Neural progenitor cell (in vitro differentiated cells): ENCODE measurements at regions not wholly inside any gene's neighbourhood (a gene's known extent, or its start where the extent isn't known, plus 50 kb on each side); places are given as distances from the start of the nearest gene placed in this dataset.

ENCODE experiments used
- CTCF ChIP-seq: fragments of 200-600 bp; sonication (generic); IDR thresholded peaks from 2 replicates; pipeline ENCODE4 v1.5.1; 2017; ENCODE audit warnings: antibody characterized with exemption, mild to moderate bottlenecking
- EZH2 ChIP-seq: fragments of 200-600 bp; sonication (generic); IDR thresholded peaks from 2 replicates; pipeline ENCODE4 v1.6.1; 2017; ENCODE audit warnings: antibody characterized with exemption, mild to moderate bottlenecking, moderate library complexity
- EZH2phosphoT487 ChIP-seq: fragments of 200-600 bp; sonication (generic); IDR thresholded peaks from 2 replicates; pipeline ENCODE4 v1.6.1; 2017; ENCODE audit warnings: antibody characterized with exemption

GRCh38 chrX:68920561-68920960, 91.7 kb downstream of the EFNB1 start:
- TF ChIP-seq CTCF (no peak), EZH2phosphoT487 (no peak), EZH2 (no peak)
